Kidney (tissue), 13 donors: ENCODE measurements at regions not wholly inside any gene's neighbourhood (a gene's known extent, or its start where the extent isn't known, plus 50 kb on each side); places are given as distances from the start of the nearest gene placed in this dataset.

Experiments used
- DNase-seq, 5 donors: peaks; one replicate each; pipeline ENCODE4 v3.0.0-alpha.2; 2013 to 2020
- FAIRE-seq: peaks from 2 replicates; lab custom pipeline; 2012; peaks lifted over from hg19 to GRCh38; lab: Jason Lieb, UNC
- H3K27ac ChIP-seq, 2 donors: one replicate each; pipeline ENCODE4 v1.7.0; 2013; ENCODE audit warnings: low read depth in 2 of 2, low read length in 2 of 2, inconsistent platforms in 1 of 2
- H3K27me3 ChIP-seq: one replicate; pipeline ENCODE4 v1.7.1; 2013; ENCODE audit warnings: low read length, inconsistent platforms; ENCODE audit not compliant: control insufficient read depth, insufficient read depth
- H3K36me3 ChIP-seq, 3 donors: one replicate each; pipeline versions ENCODE4 v1.7.0 to v1.7.1; 2013; ENCODE audit warnings: low read length in 3 of 3, control low read depth in 1 of 3, inconsistent platforms in 1 of 3; ENCODE audit not compliant: insufficient read depth in 3 of 3, control insufficient read depth in 2 of 3
- H3K4me1 ChIP-seq, 3 donors: one replicate each; pipeline versions ENCODE4 v1.7.0 to v1.7.1; 2013; ENCODE audit warnings: low read length in 3 of 3, inconsistent platforms in 1 of 3, low read depth in 1 of 3; ENCODE audit not compliant: control insufficient read depth in 2 of 3, insufficient read depth in 2 of 3
- H3K4me3 ChIP-seq, 3 donors: one replicate each; pipeline versions ENCODE4 v1.7.0 to v1.8.1; 2013; ENCODE audit warnings: low read length in 3 of 3, control low read depth in 1 of 3, inconsistent platforms in 1 of 3
- H3K9ac ChIP-seq, 3 donors: one replicate each; pipeline versions ENCODE4 v1.7.0 to v1.7.1; 2013; ENCODE audit warnings: low read length in 3 of 3, control low read depth in 1 of 3, inconsistent platforms in 1 of 3
- H3K9me3 ChIP-seq, 3 donors: one replicate each; pipeline versions ENCODE4 v1.7.0 to v1.7.1; 2013; ENCODE audit warnings: low read length in 3 of 3, control low read depth in 1 of 3, inconsistent platforms in 1 of 3; ENCODE audit not compliant: control insufficient read depth in 2 of 3, insufficient read depth in 1 of 3
- intact Hi-C: fragments of 100-400 bp; cut with DNase I; formaldehyde crosslinking; loops from one replicate; pipeline ENCODE4 v1.11.1; 2022
- TF ChIP-seq, protein P1 (sequence below): IDR thresholded peaks from 3 replicates; pipeline ENCODE4 v1.5.1; 2012; ENCODE audit warnings: mild to moderate bottlenecking, moderate library complexity, borderline replicate concordance; ENCODE audit not compliant: insufficient read depth; ENCODE audit errors: extremely low read depth
- donor health status: control.
- donor health status: control.
- donor health status: control.
- donor health status: control.
- donor health status: control.
- donor health status: DM: yes; HTN: yes; CAD: no.
- donor health status: Normal renal cell carcinoma (clear cell type).

DNA sequence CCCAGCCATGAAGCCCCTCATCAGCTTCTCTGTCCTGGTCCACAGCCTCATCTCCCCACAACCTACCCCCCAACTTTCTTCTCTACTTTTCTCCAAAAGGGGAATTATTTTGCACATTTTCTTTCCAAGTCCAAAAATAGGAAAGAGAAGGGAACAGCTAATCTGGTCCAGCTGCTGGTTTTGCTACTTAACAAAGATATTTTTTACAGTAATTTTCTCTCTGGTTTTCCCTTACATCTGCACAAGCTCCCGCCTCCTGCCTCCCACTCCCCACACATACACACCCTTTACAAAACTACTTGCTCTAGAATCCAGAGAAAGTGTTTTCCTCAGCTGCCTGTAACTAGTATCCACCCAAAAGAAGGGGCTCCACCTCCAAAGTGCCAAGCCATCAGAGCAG is 177.2 kb downstream of the POLR2M start:
- TF ChIP-seq, protein P1, sequence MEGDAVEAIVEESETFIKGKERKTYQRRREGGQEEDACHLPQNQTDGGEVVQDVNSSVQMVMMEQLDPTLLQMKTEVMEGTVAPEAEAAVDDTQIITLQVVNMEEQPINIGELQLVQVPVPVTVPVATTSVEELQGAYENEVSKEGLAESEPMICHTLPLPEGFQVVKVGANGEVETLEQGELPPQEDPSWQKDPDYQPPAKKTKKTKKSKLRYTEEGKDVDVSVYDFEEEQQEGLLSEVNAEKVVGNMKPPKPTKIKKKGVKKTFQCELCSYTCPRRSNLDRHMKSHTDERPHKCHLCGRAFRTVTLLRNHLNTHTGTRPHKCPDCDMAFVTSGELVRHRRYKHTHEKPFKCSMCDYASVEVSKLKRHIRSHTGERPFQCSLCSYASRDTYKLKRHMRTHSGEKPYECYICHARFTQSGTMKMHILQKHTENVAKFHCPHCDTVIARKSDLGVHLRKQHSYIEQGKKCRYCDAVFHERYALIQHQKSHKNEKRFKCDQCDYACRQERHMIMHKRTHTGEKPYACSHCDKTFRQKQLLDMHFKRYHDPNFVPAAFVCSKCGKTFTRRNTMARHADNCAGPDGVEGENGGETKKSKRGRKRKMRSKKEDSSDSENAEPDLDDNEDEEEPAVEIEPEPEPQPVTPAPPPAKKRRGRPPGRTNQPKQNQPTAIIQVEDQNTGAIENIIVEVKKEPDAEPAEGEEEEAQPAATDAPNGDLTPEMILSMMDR, result no peak
- Histone ChIP-seq H3K4me1 (no peaks in the 10 kb centered on the region), H3K9me3 (no peaks in the 10 kb centered on the region), H3K27me3 (no peaks in the 10 kb centered on the region), H3K27ac (no peak overlapping the region), H3K4me3 (no peak overlapping the region), H3K36me3 (no peaks in the 10 kb centered on the region), H3K9ac (no peak overlapping the region)
- intact Hi-C loops, result no loop called here
- FAIRE-seq (no peak), DNase-seq (peak in 1 of 5 donors; percentile 21)

DNA sequence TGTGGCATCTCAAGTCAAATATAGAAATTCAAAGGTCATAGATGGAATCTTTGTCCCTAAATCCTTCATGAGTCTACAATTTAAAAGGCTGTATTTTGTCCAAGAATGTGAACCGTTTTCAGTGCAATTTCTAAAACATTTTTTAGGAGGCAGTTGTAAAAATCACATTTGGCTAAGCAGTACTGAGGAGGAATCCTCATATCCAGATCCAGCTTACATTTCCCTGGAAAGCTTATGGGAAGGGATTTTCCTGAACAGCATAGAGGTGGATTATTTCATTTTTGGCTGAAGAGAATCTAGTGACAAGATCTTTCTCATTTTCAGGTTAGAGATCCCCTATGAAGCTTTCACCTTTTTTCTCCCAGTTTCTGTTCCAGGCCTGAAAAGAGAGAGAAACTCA is 178.4 kb downstream of the POLR2M start:
- intact Hi-C loops, result no loop called here
- H3K9ac ChIP-seq, result no peak overlapping the region
- FAIRE-seq, result no peak
- no peaks in the 10 kb centered on the region for H3K4me1 ChIP-seq
- no peaks in the 10 kb centered on the region for H3K27me3 ChIP-seq
- no peak overlapping the region for H3K4me3 ChIP-seq
- no peak overlapping the region for H3K27ac ChIP-seq
- no peaks in the 10 kb centered on the region for H3K9me3 ChIP-seq
- DNase-seq, result no peak
- no peaks in the 10 kb centered on the region for H3K36me3 ChIP-seq
- TF ChIP-seq, protein P1, result no peak

DNA sequence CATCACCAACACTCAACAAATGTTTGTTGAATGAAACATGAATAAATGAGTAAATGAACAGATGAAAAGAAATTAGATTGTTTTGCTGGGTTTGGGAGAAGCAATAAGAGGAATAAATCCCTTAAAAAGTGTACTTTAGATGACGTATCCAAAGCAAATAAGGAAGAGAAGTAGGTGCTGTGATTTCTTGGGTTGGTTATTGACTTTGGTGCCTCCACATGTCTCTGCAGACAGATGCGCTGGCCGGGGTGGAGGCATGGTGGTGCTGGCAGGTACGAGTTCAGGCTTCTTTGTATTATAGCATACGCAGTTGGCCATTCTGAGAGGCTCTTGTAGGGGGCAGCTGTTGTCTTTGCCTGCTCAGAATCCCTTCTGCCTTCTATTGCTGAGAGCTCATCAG is 178.9 kb downstream of the POLR2M start:
- Histone ChIP-seq H3K27ac (no peak overlapping the region), H3K4me1 (no peaks in the 10 kb centered on the region), H3K36me3 (no peaks in the 10 kb centered on the region), H3K4me3 (no peak overlapping the region), H3K27me3 (no peaks in the 10 kb centered on the region), H3K9me3 (no peaks in the 10 kb centered on the region), H3K9ac (no peak overlapping the region)
- TF ChIP-seq, protein P1, result no peak
- intact Hi-C loops, result no loop called here
- FAIRE-seq, result no peak
- no peak for DNase-seq

DNA sequence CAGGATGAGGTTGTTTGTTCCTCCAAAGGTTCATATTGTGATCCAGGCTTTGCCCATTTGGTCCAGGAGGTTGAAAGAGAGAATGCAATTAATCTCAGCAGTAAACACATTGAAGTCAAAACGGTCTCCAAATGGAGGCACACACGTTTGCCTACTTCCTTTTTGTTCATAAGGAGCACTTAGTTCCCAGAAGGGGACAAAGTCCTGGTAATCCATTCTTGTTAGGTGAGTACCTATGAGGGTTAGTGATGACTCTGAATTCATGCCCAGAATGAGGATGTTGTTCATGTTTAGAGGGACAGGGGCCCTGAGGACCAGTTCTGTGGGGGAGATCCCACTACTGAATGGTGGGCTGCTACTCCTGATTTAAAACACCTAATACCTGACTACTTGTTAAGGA is 177.7 kb downstream of the ALDH1A2 start:
- intact Hi-C loops, result no loop called here
- TF ChIP-seq, protein P1, result no peak
- H3K27me3 ChIP-seq, result no peaks in the 10 kb centered on the region

More for the DNA sequence above, 177.7 kb downstream of the ALDH1A2 start:
- Histone ChIP-seq H3K9ac (no peak overlapping the region), H3K27ac (no peak overlapping the region), H3K4me1 (no peaks in the 10 kb centered on the region), H3K36me3 (no peaks in the 10 kb centered on the region), H3K4me3 (no peak overlapping the region), H3K9me3 (peaks cover 0 to 3% (median 0%) of the 10 kb centered on the region in 3 donors)
- DNase-seq (no peak), FAIRE-seq (no peak)
